ENCODE measurements at regions not wholly inside any gene's neighbourhood (a gene's known extent, or its start where the extent isn't known, plus 50 kb on each side); places are given as distances from the start of the nearest gene placed in this dataset.

DNA sequence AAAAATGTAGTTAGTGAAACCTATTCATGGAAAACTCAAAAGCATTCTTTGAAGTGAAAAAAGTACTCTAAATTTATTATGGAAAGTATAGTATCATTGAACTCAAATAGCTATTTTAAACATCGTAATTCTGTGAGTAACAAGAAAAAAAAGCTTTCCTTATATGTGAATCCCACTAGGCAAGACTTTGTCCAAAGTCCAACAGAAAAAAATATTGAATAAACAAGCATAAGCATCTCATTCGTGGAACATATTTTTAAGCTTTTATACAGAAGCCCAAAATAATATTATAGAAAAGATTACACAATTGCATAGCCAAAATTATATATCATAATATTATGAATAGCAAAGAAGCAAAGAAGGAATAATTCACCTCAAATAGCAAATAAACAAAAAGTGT lies 79.4 kb upstream of the IFNE start:
- 82 to 93% (median 86%) methylated on average over 2 of the region's 2 CpGs for WGBS, 5 donors
- no peak for DNase-seq
- peaks cover 8 to 23% (median 15%) of the 10 kb centered on the region in 6 donors for H3K4me1 ChIP-seq

DNA sequence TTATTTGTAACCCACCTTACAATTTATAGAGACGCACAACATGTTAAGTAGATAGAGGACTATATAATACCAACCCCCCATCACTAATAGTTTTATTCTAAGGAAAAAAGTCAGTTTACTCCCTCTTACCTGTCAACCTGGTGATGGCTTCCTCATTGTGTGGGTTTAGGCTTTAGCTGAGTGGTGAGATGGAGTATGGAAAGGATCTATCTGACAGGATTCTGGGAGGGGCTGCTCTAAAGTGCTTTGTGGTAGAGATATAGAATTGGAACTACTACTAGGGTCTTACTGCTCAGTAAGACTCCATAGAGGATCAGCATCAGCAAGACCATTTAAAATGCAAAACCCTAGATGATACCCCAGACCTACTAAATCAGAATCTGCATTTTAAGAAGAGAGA lies 82.1 kb upstream of the IFNE start:
- no peak for TF ChIP-seq CTCF (IDR thresholded peaks at IDR 0.05 in 8 of 11, conservative IDR thresholded peaks at IDR 0.05 in 3 of 11)
- TF ChIP-seq POLR2A (IDR thresholded peaks at IDR 0.05), result no peak
- TF ChIP-seq POLR2AphosphoS5 (IDR thresholded peaks at IDR 0.05), result no peak
- no peaks in the 10 kb centered on the region for H3K9me3 ChIP-seq
- H3K4me3 ChIP-seq, result no peak overlapping the region
- no peak overlapping the region for H3K27ac ChIP-seq
- peaks cover 1 to 11% (median 7%) of the 10 kb centered on the region in 6 donors for H3K4me1 ChIP-seq
- WGBS, 5 donors, result 86 to 100% (median 96%) methylated on average over 1 of the region's 1 CpG
- no peak for DNase-seq
- no peaks in the 10 kb centered on the region for H3K36me3 ChIP-seq
- intact Hi-C loops (cut with DNase I; ENCODE audit: low total_unique reads), result no loop called here
- H3K27me3 ChIP-seq (replicated peaks in 1 of 7), result peaks cover 0 to 50% (median 21%) of the 10 kb centered on the region in 7 donors

More for the DNA sequence above, 79.4 kb upstream of the IFNE start:
- H3K27me3 ChIP-seq (replicated peaks in 1 of 7), result peaks cover 0 to 67% (median 41%) of the 10 kb centered on the region in 7 donors
- H3K27ac ChIP-seq, result no peak overlapping the region
- intact Hi-C loops (cut with DNase I; ENCODE audit: low total_unique reads), result no loop called here
- TF ChIP-seq POLR2A (IDR thresholded peaks at IDR 0.05), result no peak
- H3K36me3 ChIP-seq, result no peaks in the 10 kb centered on the region
- no peak overlapping the region for H3K4me3 ChIP-seq
- H3K9me3 ChIP-seq, result no peaks in the 10 kb centered on the region

DNA sequence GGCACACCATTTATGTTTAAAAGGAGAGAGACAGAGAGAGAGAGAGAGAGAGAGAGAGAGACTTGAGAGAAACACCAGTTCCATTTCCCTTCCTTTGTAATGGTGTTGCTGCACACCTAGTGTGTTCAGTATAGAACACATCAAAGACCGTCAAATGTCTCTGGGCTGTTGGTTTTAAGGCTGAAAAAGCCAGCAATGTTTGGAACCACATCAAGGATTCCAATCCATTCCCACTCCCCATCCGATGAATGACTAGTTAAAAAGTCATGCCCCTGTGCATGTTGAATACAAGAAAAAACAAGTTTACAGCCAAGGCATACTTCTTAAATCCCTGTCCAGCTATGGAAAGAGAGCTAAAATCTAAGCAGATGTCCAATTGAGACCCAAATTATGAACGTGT lies 83.0 kb upstream of the IFNE start:
- Histone ChIP-seq H3K27me3 (replicated peaks in 1 of 7) (peaks cover 0 to 40% (median 11%) of the 10 kb centered on the region in 7 donors), H3K4me3 (no peak overlapping the region), H3K27ac (no peak overlapping the region), H3K36me3 (no peaks in the 10 kb centered on the region), H3K4me1 (peaks cover 0 to 3% (median under 1%) of the 10 kb centered on the region in 6 donors), H3K9me3 (no peaks in the 10 kb centered on the region)
- intact Hi-C loops (cut with DNase I; ENCODE audit: low total_unique reads), result no loop called here
- no peak for DNase-seq
- WGBS, 5 donors, result 62 to 71% (median 65%) methylated on average over 3 of the region's 3 CpGs
- TF ChIP-seq POLR2AphosphoS5 (IDR thresholded peaks at IDR 0.05) (no peak), CTCF (IDR thresholded peaks at IDR 0.05 in 8 of 11, conservative IDR thresholded peaks at IDR 0.05 in 3 of 11) (no peak), POLR2A (IDR thresholded peaks at IDR 0.05) (no peak)

DNA sequence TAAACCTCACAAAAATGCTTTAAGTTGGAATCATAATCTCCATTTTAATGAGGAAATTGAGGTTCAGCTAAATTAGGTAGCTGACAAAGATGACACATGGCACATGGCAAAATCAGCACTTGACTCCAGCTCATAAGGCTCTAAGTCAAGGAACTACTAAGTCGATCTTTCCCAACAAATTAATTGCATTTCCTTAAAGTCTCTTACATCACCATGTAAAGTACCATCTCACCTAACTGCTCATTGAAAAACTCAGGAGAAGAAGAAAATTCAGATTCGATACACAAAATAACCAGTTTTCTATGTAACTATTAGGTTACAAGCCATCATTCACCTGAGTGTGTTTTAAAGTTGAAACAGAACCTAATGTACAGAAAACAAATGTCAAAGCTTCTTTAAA lies 85.8 kb upstream of the IFNE start:
- intact Hi-C loops (cut with DNase I; ENCODE audit: low total_unique reads), result no loop called here
- no peaks in the 10 kb centered on the region for H3K9me3 ChIP-seq
- TF ChIP-seq CTCF (IDR thresholded peaks at IDR 0.05 in 8 of 11, conservative IDR thresholded peaks at IDR 0.05 in 3 of 11) (no peak), POLR2A (IDR thresholded peaks at IDR 0.05) (no peak), POLR2AphosphoS5 (IDR thresholded peaks at IDR 0.05) (no peak)
- no peak for DNase-seq
- H3K4me1 ChIP-seq, result no peaks in the 10 kb centered on the region
- H3K27ac ChIP-seq, result no peak overlapping the region
- WGBS, 5 donors, result 79 to 95% (median 86%) methylated on average over 2 of the region's 2 CpGs
- no peak overlapping the region for H3K4me3 ChIP-seq
- no peaks in the 10 kb centered on the region for H3K36me3 ChIP-seq
- peaks cover 0 to 34% (median 6%) of the 10 kb centered on the region in 7 donors for H3K27me3 ChIP-seq (replicated peaks in 1 of 7)

DNA sequence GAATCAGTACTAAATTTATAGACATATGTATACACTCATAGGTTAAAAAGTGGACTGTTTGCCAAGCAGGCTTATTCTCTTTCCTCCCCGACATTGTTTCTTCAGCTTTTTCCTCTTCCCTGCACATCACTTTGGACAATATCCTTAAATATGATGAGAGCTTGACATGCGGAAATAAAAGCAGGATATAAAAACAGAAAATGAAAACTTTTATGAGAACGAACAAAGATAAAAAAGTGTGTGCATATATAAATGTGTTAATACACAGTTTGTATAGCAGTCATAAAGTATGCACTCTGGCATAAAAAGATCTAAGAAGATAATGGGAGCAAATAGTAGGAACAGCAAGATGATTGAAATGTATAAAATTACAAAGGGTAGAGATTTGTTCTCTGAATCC lies 86.4 kb upstream of the IFNE start:
- no peak for DNase-seq
- no peak for TF ChIP-seq POLR2A (IDR thresholded peaks at IDR 0.05)
- no peak for TF ChIP-seq CTCF (IDR thresholded peaks at IDR 0.05 in 8 of 11, conservative IDR thresholded peaks at IDR 0.05 in 3 of 11)
- no peak for TF ChIP-seq POLR2AphosphoS5 (IDR thresholded peaks at IDR 0.05)
- Histone ChIP-seq H3K4me3 (no peak overlapping the region), H3K27ac (no peak overlapping the region), H3K9me3 (no peaks in the 10 kb centered on the region), H3K27me3 (replicated peaks in 1 of 7) (peaks cover 0 to 34% (median 6%) of the 10 kb centered on the region in 7 donors), H3K36me3 (no peaks in the 10 kb centered on the region), H3K4me1 (no peaks in the 10 kb centered on the region)
- intact Hi-C loops (cut with DNase I; ENCODE audit: low total_unique reads), result no loop called here
- WGBS, 5 donors, result 81 to 90% (median 87%) methylated on average over 3 of the region's 3 CpGs
